AG08396 (cell line): ENCODE measurements at regions not wholly inside any gene's neighbourhood (a gene's known extent, or its start where the extent isn't known, plus 50 kb on each side); places are given as distances from the start of the nearest gene placed in this dataset.

Experiments used
- DNase-seq: peaks from one replicate; pipeline ENCODE4 v3.0.0; 2012; ENCODE audit warnings: low spot score, mixed read lengths

DNA sequence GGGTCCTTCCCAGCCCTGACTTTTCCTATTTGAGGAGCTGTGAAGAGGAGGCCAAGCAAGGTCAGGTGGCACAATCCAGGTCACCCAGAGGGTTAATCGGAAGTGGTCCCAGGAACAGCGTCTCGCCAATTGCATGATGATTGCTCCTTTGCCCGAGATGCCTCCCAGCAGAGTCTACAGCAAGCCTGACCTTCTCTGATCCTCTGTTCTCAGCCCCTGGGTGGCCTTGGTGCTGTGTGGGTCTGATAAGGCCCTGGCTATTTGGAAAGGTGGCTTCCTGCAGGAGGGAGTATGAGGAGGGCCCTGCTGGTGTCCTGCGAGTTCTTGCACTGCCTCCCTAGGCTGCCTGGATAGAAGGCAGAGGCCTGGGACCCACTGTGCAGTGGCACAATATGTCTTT, 116.2 kb downstream of the FOXD2 start:
- DNase-seq, result no peak

DNA sequence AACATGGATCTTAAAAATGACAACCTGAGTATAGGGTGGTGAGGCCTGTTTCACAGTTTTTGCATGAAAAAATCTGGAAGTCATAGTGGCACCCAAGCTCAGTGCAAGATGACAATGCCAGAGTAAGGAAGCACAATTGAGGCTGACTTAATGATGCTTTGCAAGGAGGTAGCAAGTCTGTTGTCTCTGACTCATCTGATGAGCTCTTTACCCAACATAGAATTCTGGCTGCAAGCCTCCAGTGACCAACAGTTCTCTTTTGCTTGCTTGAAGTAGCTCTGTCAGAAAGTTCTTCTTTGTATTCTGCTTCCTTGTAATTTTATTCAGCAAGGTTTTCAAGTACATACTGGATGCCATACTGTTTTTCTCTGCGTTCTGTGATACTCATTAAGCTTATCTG, 117.1 kb downstream of the FOXD2 start:
- no peak for DNase-seq

DNA sequence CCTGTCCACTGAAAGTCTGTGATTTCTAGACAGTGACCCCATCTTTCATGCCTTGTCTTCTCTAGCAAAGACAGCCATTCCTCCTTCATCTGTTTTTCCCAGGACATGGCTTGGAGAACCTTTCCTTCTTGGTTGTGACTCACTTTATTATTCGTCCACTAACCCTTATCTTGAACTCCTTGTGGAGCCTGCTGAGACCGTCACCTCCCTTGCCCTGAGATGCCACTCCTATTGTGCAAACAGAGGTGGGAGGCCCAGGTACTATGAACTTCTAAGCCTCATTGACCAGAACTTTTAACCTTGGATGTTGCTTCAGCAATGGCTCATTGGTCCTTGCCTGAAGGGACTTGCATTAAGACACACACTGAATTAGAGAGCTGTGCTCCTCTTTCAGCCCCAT, 117.5 kb downstream of the FOXD2 start:
- no peak for DNase-seq

DNA sequence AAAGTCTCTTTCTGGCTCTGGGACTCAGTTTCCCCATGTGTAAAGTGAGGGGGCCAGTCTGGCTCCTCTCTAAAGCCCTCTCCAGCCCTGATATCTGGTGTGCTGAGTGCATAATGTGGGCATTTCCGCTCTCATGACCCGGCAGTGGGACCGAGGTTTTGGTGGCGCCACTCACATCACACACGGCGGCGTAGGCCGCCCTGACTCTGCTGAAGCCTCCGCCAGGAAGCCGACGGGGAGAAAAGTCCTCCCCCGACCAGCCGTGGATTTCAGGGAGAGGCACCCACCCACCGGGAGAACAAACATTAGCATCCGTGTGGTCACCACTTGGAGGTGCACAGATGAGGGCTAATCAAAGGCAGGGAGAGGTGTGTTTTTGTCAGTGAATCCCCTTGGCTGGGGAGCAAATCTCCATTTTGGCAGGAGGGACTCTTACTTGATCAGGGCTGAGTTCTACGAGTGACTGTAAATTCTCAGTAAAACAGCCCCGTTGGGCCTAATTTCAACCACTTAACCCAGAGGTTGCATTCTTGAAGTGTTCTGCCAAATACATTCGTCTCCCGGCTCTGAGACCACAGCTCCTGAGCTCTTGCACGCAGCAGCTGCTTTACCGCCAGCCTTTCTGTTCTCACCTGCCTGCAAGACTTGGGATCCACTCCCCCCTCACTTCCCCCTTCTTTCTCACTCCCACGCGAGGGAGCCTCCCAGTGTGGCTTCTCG, 118.2 kb downstream of the FOXD2 start:
- no peak for DNase-seq

DNA sequence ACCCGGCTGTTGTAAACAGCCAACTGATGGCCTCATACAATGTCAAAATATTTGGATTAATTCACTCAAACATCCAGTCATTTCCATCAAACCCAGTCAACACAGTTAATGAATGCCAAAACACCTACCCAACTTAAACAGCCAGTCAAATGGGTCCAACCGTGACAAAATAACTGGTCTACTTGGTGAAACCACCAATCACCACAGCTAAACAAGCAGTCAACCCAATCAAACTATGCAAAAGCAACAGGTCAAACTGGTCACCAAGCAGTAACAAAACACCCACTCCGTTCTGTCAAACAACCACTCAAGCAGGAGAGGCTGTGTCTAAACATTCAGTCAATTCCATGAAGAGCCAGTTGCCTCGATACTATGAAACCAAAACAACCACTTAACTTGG, 119.2 kb downstream of the FOXD2 start:
- no peak for DNase-seq

DNA sequence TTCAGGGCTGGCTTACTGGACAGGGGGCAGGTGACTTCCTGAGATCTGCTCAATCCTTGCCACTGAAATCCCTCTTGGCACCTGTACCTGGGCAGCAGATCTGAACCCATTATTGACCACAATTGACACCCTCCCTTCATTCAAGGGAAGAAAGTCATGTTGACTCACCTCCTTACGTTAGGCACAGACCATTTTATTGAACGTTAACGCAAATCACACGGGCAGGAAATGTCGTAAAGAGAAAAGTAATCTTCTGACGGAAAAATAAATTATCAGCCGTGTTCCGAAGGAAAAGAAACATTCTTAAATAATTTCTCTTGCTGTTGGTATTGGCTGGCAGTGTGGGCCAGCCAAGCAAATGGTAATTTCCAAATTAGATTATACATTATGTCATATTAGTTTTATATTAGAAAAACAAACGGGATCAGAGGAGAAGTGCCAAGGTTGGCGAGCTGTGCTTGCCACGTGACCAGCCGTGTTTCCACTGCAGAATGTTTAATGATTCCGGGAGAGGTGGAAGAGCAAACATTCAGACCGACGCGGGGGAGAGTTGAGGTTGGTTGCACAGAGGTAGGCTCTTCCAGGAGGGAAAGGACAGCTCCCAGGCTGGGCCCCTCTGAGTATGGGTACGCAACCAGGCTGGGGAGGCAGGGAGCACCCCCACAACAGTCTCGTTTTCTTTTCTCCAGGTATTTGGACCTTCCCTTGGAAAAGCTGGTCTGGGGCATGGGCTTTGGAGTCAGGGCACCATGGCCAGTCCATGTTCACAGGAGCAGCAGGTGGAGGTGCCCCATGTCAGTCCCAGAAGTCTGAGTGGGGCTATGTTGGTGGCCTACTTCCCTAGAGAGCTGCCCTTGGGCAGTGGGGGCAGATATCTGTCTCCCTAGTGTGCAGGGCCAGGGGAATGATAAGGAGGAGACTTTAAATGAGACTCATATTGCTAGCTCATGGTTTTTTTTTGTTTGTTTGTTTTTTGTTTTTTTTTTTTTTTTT, 121.1 kb downstream of the FOXD2 start:
- DNase-seq, result no peak

DNA sequence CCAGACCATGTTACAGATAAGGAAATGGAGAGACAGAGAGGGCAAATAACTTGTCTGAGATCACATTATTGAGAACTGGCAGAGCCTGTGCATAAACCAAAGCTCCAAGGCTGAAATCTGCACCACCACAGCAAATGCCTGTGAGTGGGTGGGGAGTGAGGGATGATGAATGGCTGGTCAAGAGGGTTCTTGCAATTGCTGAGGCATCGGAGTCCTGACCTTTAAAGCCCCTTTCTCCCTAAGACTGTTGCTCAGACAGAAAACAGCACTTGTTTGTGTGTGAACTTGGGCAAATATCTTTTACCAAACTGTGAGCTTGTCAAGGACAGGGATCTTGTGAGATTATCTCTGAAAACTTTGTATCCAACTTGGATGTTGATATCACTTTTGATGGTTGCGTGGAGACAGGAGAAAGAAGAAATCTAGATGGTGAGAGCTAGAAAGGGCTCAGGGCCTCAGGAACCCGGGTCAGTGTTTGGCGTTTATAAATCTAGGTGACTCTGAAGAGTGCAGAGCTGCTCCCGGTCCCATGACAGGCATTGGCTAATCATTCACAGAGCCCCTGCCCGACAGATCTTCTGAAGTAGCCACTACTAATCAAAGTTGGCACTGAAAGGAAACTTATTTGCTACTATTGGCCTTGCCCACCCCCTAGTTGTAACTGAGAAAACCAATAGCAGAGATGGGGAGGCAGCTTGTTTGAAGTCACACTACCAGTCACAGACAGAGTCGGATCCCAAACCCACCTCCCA, 122.3 kb downstream of the FOXD2 start:
- no peak for DNase-seq

DNA sequence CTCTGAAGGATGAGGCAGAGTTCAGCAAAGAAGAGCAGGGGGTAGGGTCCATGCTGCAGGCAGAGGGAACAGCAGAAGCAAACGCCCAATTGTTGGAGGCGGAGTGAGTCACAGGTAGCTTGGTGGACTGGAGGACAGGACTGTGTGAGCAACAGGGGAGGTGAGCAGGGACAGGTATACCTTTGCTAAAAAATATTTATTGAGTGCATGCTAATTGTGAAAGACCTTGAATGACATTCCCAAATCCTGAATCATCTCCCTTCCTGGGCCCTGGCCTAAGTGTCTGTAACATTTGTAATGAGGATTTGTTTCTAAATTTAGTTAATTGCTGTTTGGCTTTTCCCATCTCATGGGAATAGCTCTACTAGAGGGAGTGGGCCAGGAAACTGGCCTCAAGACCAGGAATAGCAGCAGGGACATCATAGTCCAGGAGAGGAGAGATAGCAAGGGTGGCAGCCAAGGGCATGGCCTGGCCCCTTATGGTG, 123.7 kb downstream of the FOXD2 start:
- no peak for DNase-seq

DNA sequence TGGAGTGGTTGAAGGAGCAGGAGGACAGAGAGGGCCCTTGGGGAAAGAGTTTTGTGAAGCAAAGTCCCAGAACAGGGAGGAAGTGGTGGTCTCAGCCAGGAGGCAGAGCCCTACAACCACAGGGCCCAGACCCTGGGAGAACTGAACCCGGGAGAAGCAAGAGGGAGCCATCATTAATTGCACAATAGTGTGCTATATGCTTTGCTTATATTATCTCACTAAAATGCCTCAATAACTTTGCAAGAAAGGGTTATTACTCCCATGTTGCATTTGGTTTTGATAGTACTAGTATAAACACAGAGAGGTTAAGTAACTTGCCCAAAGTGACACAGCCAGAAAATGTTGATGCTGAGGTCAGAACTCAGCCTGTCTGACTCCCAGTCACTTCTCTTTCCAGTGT, 124.3 kb downstream of the FOXD2 start:
- DNase-seq, result no peak

DNA sequence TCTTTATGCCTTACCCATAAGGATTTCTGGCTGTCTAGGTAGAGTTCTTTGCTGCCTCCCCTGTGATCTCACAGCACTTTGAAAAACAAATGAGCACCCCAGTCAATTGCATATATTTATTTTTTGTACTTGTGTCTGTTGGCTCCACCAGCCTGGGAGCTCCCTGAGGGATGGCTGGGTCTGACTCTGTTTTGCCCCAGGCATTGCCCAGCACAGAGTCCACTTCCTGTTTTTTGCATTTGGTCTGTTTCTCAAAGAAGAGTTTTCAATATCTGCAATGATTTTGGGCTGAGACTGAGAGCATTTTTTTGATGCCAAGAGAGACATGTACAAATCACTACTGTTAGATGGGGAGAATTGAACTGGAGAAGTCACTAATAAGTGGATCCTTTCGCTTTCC, 125.0 kb downstream of the FOXD2 start:
- DNase-seq, result no peak

DNA sequence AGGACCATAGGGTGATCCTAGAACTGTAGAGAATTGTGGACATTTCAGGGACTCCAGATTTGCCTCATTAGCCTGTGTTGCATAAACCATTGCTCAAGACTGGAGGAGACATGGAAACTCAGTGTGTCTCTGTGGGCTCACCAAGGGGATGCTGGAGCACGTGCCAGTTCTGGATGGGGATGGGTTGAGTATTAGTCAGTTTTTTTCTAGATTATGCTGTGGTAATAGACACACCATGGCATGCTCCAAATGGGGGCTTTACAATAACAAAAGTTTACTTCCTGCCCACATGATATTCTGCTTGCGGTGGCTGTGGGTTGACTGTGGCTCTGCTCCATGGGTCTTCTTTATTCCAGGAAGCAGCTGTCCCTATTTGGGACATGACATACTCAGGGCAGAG, 125.4 kb downstream of the FOXD2 start:
- DNase-seq, result no peak

DNA sequence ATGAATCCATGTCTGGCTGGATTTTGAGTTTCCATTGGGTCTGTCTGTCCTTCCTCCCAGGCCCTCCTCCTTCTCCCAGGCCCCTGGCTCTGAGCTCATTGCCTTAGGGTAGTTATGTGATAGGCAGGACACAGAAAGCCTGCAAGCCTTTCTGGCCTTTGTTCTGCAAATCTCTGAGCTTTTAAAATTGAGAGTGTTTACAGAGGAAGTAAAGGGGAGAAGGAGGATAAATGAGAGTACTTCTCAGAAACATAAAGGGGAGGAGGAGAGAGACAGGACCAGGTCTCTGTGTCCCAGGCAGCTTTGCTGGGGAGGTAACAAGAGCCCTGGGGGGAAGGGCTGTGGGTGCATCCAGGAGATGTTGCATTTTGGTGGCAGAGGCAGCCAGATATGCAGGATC, 126.7 kb downstream of the FOXD2 start:
- no peak for DNase-seq

DNA sequence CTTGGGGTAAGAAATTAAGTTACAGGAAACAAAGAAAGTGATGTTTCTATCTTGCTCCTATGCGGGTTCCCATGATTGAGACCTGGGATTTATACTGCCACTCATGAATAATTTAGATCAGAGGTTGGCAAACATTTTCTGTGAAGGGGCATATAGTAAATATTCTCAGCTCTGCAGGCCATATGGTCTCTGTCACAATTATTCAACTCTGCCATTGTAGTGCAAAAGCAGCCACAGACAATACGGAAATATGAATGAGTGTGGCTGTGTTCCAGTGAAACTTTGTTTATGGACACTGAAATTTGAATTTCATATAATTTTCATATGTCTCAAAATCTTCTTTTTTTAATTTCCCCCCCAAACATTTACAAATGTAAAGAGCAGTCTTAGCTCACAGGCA, 127.2 kb downstream of the FOXD2 start:
- DNase-seq, result no peak

DNA sequence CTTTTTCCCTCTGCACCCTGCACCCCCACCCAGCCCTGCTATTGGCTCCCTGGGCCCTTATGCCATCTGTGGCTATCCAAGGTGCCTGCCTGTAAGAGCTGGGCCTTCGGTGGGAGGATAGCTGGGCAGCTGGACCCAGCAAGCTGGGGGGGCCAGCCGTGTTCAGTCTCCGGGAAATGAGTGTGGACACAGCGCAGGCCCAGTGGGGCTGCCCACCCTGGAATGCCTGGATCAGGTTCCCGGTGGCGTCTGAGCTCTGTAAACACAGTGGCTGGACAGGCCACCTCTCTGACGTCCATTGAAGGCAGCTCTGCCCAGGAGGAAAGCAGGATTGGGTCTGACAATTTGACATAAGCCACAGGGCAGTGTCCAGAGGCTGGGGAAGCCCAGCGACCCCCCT, 127.8 kb downstream of the FOXD2 start:
- DNase-seq, result no peak

DNA sequence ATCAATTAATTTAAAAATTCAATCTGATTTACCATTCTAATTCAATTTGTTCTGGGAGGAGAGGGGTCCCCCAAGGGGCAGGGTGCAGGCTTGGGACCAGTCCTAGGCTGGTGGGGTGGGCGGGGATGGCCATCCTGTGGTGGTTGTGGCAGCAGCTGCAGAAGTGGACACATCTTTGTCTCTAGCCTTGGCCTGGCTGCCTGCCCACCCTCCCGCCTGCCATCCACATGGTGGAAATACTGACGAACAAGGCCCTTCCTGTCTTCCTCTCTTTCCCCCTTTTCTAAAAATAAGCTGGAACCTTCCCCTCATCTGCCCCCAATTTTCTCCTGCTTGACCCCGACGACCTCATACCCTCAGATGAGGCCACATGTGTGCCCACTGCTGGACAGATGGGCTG, 130.9 kb downstream of the FOXD2 start:
- DNase-seq, result no peak

DNA sequence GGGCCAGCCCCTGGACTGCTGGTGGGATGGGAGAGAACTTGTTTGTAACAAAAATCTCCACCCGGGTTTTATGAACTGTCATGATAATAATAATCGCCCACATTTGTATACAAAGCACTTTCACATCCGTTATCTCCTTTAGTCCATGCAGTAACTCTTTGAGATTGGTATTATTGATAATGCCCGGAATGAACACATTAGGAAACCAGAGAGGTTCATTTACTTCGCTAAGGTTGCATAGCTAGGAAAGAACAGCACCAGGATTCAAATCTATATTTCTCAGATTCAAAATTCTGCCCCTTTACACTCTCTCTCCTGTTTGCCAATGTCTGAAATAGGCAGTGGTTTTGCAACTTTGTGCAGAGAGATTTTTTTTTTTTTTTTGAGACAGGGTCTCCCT, 131.4 kb downstream of the FOXD2 start:
- DNase-seq, result no peak

DNA sequence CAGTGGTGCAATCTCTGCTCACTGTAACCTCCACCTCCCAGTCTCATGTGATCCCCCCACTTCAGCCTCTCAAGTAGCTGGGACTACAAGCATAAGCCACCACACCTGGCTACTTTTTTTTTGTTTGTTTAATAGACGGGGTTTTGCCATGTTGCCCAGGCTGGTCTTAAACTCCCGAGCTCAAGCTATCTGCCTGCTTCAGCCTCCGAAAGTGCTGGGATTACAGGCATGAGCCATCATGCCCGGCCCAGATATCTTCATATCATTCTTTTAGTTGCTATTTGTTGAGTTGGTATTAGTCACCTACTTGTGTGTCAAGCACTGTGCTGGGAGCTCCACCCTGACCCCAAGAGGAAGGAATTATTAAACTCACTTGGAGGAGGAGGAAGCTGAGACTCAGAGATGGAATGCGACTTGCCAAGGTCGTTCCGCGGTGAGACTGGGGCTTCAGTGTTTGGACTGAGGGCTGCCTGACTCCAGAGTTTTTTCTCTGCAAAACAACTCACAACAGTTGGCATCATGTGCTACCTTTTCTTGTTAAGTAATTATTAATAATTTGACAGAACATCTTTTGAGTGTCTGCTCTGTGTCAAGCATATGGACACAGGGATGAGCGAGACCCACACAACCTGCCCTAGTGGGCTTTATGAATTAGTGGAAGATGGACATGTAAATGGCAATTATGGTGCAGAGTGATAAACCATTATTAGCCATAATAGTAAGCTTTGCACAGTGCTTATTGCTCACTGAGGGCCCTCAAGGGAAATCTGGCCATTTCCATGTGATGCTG, 132.0 kb downstream of the FOXD2 start:
- DNase-seq, result peak; percentile 84

DNA sequence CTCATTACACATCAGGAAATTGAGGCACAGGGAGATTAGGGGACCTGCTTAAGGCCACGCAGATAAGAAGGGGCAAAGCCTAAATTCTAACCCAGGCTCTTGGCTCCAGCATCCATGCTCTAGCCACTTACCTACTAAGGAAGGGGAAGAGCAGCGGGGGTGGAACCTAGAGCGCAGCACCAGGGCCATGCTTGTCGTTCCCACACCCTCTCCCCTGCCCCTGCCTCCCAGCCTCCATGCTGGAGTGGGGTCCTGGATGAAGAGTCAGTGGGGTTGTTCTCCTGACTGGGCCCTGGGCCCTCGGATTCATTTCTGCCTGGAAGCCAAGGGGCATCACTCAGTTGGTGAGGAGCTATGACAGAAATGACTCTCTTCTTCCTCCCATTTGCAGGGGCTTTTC, 133.3 kb downstream of the FOXD2 start:
- DNase-seq, result no peak

DNA sequence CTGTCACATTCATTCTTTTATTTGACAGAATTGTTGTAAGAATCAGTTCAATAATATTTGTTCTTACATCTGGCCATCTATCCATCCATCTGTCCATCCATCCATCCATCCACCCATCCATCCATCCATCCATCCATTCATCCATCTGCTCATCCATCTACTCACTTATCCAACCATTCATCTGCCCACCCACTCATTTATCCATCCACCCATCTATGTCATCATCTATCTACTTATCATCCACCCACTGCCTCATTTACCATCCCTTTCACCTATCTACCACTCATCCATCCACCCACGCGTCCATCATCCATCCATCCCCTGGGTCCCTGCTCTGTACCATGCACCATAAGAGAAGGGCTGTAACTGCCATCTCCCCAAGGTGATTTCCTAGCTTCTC, 134.1 kb downstream of the FOXD2 start:
- no peak for DNase-seq

DNA sequence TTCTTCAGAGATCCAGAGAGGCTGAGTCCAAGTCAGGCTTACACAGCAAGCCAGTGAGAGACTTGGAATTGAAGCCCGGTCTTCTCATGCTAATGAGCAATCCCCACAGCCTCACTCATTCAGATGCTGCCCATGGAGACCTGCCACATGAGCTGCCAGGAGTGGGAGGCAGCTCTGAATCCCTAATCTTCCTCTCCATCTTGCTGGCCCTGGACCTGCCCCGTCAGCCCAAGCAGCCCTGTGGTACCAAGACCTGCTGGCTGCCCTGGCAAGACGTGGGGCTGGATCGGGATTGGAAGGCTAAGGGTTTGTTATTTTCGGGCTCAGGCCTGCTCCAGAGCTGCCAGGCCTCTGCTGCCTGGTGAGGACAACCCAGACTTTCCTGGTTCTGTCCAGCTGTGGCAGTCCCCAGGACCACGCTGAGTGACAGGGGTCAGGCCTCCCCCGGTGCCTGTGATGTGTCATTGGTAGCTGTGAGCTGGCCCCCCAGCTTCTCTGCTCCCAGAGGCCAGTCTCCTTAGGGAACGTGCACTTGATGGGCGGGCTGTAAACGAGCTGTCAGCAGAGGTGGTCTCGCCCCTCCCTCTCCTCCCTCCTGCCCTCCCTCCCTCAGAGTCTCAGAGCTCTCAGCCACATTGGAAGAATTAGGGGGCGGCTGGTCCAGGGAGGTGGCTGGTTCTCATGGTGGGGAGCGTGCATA, 135.0 kb downstream of the FOXD2 start:
- no peak for DNase-seq
